T-helper 1 cell (primary cell): ENCODE measurements at regions not wholly inside any gene's neighbourhood (a gene's known extent, or its start where the extent isn't known, plus 50 kb on each side); places are given as distances from the start of the nearest gene placed in this dataset.

Experiments used
- DNase-seq, 5 donors: peaks; one replicate each; pipeline ENCODE4 v3.0.0-alpha.2; 2012 to 2020

DNA sequence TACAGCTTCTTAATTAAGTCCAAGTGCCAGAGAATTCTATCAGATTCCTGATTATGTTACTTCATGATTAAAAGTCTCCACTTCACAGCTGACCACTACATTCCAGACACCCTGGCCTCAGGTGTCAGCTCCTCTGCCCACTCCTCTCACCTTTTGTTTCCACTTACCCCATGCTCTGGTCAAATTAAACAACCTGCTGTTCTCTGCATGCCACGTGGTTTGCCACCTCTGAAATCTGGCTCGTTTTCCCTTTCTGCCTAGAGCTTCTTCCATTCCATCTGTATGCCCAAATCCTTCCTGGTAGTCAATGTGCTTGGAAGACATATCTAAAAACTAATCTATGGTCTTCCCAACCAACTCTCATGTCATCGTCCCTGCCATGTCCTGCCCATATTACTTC lies 158.6 kb downstream of the ICE1 start:
- DNase-seq = no peak

DNA sequence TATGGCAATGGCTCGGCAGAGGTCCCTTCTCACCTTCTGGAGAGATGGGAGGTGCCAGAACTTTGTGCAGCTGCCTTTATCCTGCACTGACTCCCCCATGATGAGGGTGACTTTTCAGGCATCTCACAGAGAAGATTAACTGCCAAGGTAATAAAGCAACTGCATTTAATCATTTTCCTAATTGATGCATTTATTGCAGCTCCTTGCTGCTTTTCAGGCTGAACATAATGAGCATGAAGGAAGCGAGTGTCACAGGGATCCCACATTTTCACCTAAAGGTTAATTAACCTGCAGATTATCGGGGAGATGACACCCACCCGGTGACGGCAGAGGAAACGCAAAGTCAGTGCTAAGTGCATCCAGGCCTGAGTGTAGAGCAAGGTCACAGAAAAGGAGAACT lies 154.3 kb downstream of the ICE1 start:
- DNase-seq = no peak

DNA sequence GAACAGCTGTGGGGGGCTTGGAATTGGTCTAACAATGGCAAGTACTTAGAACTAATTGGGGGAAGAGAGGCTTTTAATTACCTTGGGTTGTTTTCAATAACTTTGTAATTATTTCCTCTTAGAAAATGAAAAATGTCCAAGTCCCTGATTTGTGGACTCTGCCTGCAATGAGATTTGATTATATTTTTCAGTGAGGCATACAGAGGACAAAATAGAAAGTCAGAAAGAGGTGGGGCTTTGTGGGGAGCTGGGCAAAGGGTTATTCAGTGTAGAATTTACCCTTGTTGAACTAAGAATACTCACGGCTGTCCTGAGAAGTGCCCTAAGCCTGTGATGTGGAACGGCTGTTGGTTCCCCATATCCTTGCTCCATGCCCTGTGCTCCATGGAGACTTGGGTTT lies 153.0 kb downstream of the ICE1 start:
- DNase-seq = no peak

DNA sequence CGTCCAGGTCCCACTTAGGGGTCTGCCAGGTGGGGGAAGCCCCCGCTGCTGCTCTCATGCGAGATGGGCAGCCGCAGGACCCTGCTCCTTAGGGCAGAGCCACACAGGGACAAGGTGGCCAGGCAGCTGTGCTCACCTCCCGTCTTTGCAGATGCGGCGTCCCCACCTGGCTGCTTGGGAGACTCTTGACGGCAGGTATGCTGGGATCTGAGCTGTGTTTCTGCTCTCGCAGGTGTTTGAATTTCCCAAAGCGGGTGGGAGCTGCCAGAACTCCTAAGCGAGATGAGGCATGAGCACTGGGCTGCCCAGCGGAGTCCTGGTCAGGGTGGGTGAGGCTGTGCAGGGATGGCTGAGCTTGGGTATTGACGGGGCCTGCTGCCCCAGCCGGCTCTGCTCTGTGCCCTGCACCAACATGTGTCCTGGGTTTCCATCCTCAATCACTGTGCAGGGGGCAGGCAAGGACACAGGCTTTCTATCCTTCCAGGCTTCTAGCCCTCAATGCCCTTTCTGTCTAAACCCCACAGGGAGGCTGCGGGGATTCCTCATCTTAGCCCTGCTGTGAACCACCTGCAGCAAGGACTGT lies 151.4 kb downstream of the ICE1 start:
- no peak for DNase-seq

DNA sequence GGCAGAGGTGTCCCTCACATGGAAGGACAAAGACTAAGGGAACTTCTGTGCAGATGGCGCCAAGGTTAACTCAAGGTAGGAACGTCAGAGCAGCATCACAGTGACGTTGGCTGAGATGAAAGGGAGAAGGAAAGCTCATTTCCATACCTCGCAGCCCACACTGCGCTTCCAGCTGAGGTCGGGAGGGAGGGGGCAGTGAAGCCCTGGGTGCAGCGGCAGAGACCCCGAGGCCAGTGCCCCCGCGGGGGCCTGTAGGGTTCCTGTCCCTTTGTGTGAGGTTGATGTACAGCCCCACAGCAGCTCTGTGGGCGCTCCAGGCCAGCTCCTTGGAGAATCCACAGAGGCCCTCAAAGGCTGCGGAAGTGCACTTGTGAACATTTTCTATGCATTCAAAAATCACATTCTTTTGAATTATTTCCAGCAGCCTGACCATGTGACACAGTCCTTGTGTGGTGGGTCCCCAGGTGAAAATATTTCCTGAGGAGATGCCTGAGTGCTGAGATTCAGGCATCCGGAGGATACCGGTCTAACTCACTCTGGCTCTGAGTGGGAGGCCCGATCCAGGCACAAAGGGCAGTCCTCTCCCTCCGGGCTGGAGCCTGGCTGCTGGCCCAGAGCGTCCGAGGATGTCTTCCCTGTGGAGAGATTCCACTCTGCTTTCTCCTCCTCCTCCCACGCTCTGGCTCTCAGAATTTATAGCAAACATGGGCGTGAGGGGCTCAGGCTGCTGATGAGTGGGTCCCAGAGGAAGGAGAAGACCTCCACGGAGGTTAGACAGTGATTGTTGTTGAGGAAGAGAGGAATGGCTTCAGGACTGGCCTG lies 150.7 kb downstream of the ICE1 start:
- no peak for DNase-seq

DNA sequence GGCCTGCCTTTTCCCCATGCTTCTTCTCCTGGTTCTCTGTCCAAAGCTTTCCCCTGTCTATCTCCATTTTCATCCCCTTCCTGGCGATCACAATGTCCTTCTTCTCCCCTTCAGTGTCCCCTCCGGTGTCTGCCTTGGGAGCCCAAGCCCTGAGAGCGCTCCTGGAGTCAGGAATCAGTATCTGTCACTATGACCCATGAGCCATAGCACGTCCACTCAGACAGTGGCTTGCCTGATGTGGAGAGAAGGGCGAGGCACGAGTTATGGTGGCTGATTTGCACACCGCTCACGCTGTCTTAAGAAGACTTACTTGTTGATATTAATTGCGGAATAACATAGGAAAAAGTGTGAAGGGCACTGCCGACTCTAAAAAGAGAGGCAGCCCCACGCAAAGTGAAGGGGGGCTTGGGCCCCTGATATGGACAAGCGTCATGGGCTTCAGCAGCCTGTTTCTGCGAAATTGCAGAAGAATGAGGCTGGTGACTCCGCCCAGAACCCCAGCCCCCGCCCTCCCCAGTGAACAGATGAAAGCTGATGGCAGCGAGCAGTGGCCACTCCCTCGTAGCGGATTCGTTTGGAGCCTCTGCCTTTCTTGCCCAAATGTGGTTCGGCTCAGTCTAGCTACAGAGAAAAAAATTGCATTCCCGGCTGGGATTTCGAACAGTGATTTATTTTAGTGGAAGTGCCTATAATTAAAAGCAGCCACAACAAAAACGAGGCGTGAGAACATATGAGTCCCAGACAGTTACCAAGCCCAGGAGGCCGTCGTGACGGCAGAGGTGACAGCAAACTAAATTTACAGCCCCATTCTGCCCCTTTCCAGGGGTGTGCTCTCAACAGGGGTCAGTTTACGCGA lies 149.8 kb downstream of the ICE1 start:
- DNase-seq = no peak

DNA sequence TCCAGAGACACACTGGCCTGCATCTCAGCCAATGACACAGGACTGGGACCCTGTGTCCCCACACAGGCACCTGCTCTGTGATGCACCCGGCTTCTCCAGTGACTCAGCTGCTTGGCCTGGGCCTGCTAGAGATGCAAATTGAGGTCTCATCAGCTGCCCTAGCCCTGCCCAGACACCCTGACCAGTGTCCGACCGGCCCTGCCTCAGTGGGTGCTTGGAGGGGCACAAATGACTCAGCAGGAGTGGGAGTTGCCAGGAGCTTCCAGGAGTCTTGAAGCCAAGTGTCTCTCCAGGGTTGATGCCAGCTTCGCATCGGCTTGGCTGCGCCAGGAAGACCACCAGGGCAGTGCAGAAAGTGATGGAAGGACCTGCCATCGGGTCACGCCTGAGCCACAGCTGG lies 148.2 kb downstream of the ICE1 start:
- no peak for DNase-seq

DNA sequence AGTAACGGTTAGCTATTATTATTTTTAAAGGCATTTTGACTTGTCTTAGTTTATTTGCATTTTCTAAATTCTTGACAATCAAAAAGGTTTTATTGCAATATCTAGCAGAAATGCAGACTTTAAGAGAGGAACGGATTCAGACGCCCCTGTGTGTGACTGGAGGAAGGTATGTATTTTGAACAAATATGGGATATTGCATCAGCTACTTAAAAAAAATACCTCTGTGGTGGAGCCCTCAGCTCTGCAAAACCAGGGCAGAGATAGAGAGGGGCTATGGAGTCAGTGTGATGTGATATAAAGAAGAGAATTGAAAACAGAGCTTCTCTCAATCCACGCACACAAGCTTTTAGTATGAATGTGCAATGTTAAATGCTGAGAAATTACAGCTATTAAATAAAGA lies 142.4 kb downstream of the ICE1 start:
- no peak for DNase-seq

DNA sequence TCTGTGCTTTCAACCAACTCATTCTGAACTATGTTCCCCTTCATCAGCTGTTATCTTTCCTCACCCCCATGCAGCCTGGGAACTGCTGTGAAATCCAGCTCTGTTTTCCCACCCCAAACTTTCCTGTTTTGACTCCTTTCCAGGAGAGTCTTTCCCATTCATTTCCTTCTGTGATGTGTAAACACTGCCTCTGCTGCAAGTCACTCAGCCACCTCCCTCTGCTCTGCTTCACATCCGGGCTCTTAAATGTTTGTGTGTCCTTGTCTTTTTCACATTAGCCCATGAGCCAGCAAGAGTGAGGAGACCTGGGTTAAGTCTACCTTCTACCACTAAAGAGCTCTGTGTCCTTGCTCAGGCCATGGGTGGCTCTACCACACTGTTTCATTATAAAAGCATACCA lies 137.5 kb downstream of the ICE1 start:
- no peak for DNase-seq

DNA sequence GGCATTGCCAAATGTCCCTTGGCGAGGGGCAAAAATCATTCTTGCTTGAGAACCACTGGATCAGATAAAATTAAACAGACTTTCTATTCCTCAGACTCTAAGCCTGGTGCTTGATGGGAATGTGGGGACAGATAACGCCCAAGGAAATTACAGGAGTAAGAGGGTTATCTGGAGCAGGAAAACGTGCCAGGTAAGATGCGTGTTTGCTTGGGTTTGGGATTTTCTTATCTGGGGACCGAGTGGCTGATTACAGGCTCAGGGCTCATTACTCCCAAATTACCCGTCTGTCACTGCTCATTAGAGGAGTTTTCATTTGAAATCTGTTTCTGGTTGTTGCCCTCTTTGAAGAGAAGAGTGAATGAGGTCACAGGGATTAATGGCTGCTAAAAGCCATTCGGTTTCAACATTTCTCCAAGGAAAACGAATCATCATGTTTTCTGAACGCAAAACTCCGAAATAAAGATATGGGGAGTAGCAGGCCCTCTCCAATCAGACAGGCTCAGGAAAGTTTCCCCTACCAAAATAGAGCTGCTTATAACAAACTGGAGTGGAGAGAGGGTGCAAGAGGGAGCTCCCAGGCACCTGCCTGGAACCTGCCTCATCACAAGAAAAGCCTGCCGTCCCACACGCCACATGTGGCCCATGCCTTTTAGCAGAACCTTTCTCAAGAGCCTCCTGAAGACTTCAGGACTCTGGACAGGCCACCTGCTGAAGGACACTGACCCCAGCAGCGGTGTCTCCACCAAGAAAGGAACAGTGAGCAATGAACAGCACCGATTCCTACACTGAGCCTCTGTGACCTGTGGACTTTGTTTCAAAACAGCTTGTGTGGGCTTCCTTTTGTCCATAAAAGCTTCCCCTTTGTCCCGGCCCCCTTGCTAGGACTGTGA lies 136.4 kb downstream of the ICE1 start:
- DNase-seq = no peak

DNA sequence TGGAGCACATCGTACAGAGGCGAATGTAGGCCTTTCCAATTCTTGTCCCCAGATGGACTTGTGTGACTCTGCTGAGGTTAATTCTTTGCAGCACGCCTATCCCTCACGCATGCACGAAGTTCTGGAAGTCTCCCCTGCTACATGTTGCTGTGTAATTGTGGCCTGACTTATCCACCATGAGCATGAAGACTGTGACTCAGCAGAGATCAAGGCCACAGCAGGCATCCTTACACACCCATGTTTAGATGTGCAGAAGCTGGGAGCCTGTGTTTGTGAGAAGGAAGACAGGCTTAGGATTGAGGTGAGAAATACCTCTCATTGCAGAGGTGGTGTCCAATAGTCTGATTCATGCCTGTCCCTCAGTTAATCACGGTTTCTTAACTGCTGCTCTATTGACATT lies 135.6 kb downstream of the ICE1 start:
- no peak for DNase-seq

DNA sequence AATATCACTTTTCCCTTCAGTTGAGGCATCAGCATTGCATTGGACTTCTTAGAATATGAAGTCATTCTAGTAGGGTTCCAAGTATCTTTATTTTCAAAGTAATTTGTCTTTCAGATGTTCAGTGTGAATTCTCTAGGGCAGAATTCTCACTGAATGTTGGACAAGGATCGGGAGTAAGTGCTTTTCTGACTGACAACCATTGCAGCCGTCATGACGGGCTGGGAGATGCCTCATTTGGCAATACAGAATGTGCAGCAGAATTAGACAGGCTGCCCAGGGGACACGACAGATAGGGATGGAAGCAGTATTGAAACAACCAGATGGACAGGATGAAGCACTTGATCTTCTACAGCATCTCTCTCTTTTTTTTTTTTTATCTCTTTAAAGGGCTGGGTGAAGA lies 129.0 kb downstream of the ICE1 start:
- no peak for DNase-seq

DNA sequence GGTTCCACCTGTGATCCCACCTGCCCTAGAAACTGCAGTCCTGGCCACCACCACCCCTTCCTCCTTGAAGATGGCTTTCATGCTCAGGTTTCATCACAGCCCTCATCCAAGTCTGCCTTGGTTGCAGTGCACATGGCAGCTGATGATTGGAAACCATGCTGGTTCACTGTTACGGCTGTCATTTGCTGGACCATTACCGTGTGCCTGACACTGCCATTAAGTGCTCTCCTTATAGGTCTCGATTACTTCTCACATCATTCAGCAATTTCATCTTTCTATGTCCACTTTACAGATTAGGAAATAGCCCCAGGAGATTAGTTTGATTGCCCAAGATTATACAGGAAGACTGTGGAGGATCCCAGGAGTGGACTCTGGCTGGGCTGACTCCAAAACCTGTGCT lies 123.9 kb downstream of the ICE1 start:
- DNase-seq = no peak

DNA sequence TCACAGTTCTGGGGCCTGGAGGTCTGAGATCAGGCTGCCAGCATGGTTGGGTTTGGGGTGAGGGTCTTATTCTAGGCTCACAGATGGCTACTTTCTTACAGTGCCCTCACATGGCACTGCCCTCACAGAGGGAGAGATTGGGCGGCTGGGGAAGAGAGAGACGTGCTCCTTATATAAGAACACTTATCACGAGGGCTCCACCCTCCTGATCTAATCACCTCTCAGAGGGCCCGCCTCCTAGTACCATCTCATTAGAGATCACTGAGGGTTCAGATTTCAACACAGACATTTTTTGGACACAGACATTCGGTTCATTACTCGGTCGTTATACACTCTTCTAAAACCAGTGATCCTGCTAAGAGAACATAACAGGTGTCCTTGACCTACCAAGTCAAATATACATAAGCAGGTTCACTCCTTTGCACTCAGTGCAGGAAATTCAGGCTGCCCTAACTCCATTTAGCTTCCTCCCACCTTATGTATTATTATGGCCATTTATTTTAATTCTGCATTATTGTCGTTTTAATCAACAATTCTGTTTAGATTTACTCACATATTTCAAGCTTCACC lies 121.7 kb downstream of the ICE1 start:
- no peak for DNase-seq

DNA sequence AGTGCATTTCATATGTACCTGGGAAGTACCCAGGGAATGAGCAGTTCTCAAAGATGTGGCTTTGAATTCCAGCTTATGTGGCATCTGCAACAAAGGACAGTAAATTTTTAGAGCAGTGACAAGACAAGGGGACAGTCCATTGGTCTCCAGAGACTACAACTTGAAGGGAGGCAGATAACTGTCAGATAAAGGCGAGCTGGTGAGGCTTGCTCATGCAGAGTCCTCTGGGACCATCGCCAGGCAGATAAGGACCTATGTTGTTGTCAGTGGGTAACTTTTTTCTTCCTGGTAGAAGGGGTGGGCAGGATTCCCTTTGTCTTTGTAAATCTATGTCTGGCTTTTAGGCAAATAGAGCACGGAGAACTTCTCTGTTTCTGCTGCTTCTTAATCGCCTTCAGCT lies 120.2 kb downstream of the ICE1 start:
- no peak for DNase-seq

DNA sequence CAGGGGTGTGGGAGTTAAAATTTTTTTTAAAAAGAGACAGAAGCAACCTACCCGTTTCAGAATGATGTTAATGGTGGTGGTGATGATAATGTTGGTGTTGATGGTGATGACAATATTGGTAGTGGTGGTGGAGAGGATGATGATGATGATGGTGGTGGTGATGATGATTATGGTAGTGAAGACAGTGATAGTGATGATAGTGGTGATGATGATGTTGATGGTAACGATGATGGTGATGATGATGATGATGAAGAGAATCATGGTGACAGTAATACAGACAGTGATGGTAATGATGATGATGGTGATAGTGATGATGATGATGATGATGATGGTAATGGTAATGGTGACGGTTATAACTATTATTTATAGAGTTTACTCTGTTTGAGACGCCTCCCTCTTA lies 117.6 kb downstream of the ICE1 start:
- no peak for DNase-seq
